ENCODE measurements at regions not wholly inside any gene's neighbourhood (a gene's known extent, or its start where the extent isn't known, plus 50 kb on each side); places are given as distances from the start of the nearest gene placed in this dataset.

DNA sequence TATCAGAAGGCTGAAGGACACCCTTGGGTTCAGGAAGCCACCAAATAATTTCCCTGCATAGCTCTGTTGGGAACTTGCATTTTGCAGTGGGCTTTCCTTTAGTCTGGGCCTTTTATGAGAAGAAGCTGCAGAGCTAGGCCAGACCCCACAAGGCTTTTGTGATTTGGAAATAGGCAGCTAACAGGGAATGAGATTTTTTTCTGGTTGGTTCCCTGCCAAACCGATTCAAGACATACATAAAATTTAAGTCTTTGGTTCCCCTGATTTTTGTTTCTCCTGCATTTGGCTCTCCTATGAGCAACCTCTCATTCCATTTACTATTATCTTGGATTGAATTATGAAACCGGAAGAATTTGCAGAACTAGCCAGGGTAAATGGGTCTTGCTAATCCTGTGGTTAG lies 81.5 kb upstream of the PTCH1 start (continued):
- TF ChIP-seq SETDB1 (IDR thresholded peaks at IDR 0.05; ENCODE audit: insufficient read length, low read length): no peak
- no peak for TF ChIP-seq ZNF561 (tag by site-specific recombination; IDR thresholded peaks at IDR 0.05; ENCODE audit: borderline replicate concordance)
- no peak for TF ChIP-seq AEBP2 (tag by site-specific recombination; IDR thresholded peaks at IDR 0.05; ENCODE audit: borderline replicate concordance)
- TF ChIP-seq, protein P1, sequence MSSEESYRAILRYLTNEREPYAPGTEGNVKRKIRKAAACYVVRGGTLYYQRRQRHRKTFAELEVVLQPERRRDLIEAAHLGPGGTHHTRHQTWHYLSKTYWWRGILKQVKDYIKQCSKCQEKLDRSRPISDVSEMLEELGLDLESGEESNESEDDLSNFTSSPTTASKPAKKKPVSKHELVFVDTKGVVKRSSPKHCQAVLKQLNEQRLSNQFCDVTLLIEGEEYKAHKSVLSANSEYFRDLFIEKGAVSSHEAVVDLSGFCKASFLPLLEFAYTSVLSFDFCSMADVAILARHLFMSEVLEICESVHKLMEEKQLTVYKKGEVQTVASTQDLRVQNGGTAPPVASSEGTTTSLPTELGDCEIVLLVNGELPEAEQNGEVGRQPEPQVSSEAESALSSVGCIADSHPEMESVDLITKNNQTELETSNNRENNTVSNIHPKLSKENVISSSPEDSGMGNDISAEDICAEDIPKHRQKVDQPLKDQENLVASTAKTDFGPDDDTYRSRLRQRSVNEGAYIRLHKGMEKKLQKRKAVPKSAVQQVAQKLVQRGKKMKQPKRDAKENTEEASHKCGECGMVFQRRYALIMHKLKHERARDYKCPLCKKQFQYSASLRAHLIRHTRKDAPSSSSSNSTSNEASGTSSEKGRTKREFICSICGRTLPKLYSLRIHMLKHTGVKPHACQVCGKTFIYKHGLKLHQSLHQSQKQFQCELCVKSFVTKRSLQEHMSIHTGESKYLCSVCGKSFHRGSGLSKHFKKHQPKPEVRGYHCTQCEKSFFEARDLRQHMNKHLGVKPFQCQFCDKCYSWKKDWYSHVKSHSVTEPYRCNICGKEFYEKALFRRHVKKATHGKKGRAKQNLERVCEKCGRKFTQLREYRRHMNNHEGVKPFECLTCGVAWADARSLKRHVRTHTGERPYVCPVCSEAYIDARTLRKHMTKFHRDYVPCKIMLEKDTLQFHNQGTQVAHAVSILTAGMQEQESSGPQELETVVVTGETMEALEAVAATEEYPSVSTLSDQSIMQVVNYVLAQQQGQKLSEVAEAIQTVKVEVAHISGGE (tag by site-specific recombination; conservative IDR thresholded peaks at IDR 0.05; ENCODE audit: low read depth): no peak
- no peak for TF ChIP-seq ZFP69B (tag by site-specific recombination; IDR thresholded peaks at IDR 0.05)
- no peak for TF ChIP-seq ZNF560 (tag by site-specific recombination; IDR thresholded peaks at IDR 0.05; ENCODE audit: borderline replicate concordance)

GRCh38 chr9:95595721-95596295 lies 79.0 kb upstream of the PTCH1 start:
- ChIA-PET CTCF (no interaction called here), POLR2A (no interaction called here)
- no peaks in the 10 kb centered on the region for H3K9me3 ChIP-seq (ENCODE audit: control insufficient read depth, insufficient read depth, low read depth, low read length)
- H3K27ac ChIP-seq (ENCODE audit: extremely low read depth, low read depth, low read length): no peak overlapping the region
- no peaks in the 10 kb centered on the region for H3K36me3 ChIP-seq (ENCODE audit: control insufficient read depth in 2 of 2, insufficient read depth in 1 of 2, low read length in 2 of 2)
- TF ChIP-seq KLF1 (tag by site-specific recombination; IDR thresholded peaks at IDR 0.05): no peak
- TF ChIP-seq, protein P2, sequence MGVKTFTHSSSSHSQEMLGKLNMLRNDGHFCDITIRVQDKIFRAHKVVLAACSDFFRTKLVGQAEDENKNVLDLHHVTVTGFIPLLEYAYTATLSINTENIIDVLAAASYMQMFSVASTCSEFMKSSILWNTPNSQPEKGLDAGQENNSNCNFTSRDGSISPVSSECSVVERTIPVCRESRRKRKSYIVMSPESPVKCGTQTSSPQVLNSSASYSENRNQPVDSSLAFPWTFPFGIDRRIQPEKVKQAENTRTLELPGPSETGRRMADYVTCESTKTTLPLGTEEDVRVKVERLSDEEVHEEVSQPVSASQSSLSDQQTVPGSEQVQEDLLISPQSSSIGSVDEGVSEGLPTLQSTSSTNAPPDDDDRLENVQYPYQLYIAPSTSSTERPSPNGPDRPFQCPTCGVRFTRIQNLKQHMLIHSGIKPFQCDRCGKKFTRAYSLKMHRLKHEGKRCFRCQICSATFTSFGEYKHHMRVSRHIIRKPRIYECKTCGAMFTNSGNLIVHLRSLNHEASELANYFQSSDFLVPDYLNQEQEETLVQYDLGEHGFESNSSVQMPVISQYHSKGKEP (tag by site-specific recombination; IDR thresholded peaks at IDR 0.05): no peak
- TF ChIP-seq MZF1 (tag by site-specific recombination; IDR thresholded peaks at IDR 0.05; ENCODE audit: borderline replicate concordance): no peak
- TF ChIP-seq ZNF114 (tag by site-specific recombination; IDR thresholded peaks at IDR 0.05): no peak
- TF ChIP-seq, protein P1 (tag by site-specific recombination; conservative IDR thresholded peaks at IDR 0.05; ENCODE audit: low read depth): no peak
- no peak for TF ChIP-seq ZNF133 (tag by site-specific recombination; IDR thresholded peaks at IDR 0.05)
- no peak for TF ChIP-seq ZNF394 (tag by site-specific recombination; IDR thresholded peaks at IDR 0.05; ENCODE audit: borderline replicate concordance)
- TF ChIP-seq BCL11B (tag by site-specific recombination; IDR thresholded peaks at IDR 0.05; ENCODE audit: low read depth): no peak
- TF ChIP-seq ZNF10 (tag by site-specific recombination; IDR thresholded peaks at IDR 0.05): no peak
- no peak for TF ChIP-seq ZNF2 (tag by site-specific recombination; IDR thresholded peaks at IDR 0.05)
- no peaks in the 10 kb centered on the region; the same call in 1 of the 2 replicates for H3K4me1 ChIP-seq (ENCODE audit: control insufficient read depth, insufficient read depth, low read length)
- H3K4me3 ChIP-seq (ENCODE audit: low read depth, low read length): no peak overlapping the region
